Lower lobe of right lung (tissue), 2 donors: ENCODE measurements at regions not wholly inside any gene's neighbourhood (a gene's known extent, or its start where the extent isn't known, plus 50 kb on each side); places are given as distances from the start of the nearest gene placed in this dataset.
A peak's percentile ranks its signal among the peaks of the same experiment; 100 is the strongest.

ENCODE experiments used
- ATAC-seq, 2 donors: fragments of 200-7000 bp; cut with Tn5 transposase; one replicate each; pipeline ENCODE4 v1.9.1; 2020 to 2022; ENCODE audit warnings: mild to moderate bottlenecking in 2 of 2, moderate library complexity in 2 of 2
- DNase-seq: peaks from one replicate; pipeline ENCODE4 v3.0.0-alpha.2; 2020
- H3K27ac ChIP-seq: fragments of 200-600 bp; one replicate; pipeline ENCODE4 v1.8.0; 2022
- H3K27me3 ChIP-seq: fragments of 200-600 bp; one replicate; pipeline ENCODE4 v1.8.0; 2022; ENCODE audit warnings: low read depth
- H3K36me3 ChIP-seq: fragments of 200-600 bp; one replicate; pipeline ENCODE4 v1.8.0; 2022; ENCODE audit warnings: mild to moderate bottlenecking
- H3K4me1 ChIP-seq: fragments of 200-600 bp; one replicate; pipeline ENCODE4 v1.8.0; 2022
- H3K4me3 ChIP-seq: fragments of 200-600 bp; one replicate; pipeline ENCODE4 v1.8.0; 2022; ENCODE audit warnings: mild to moderate bottlenecking
- H3K9me3 ChIP-seq: fragments of 200-600 bp; one replicate; pipeline ENCODE4 v1.8.0; 2022
- CTCF ChIP-seq: fragments of 200-600 bp; IDR thresholded peaks from one replicate; pipeline ENCODE4 v1.8.0; 2022; ENCODE audit warnings: antibody characterized with exemption, mild to moderate bottlenecking
- intact Hi-C: fragments of 100-400 bp; cut with DNase I; formaldehyde crosslinking; loops from one replicate; pipeline ENCODE4 v1.11.0; 2022
- donor health status: DM: no; HTN: yes; CAD: no; lungs with severe emphysema.

GRCh38 chr6:71466362-71466761, 177.8 kb downstream of the OGFRL1 start:
- H3K4me3 ChIP-seq, result no peak overlapping the region
- H3K4me1 ChIP-seq, result no peaks in the 10 kb centered on the region
- intact Hi-C loops, result no loop called here
- no peak for TF ChIP-seq CTCF
- H3K27ac ChIP-seq, result no peak overlapping the region
- no peaks in the 10 kb centered on the region for H3K36me3 ChIP-seq
- H3K27me3 ChIP-seq, result no peaks in the 10 kb centered on the region
- ATAC-seq, result no peak
- DNase-seq, result no peak
- no peaks in the 10 kb centered on the region for H3K9me3 ChIP-seq

DNA sequence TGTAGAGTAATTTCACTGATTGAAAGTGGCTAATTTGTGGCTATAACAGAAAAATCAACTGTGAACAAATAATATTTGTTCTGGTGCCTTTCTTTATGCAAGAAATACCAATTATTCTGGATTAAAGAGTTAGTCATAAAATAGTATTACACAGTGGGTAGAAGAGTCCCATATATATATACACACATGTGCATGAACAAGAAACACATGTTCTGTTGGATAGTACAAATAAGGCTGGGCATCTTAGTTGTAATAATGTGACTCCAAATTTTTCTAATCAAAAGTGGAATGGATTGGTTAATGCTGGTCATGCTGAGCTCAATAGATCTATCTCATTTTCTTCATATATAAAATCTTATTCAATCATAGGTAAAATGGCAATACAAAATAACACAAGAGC, 179.4 kb downstream of the OGFRL1 start:
- H3K9me3 ChIP-seq, result no peaks in the 10 kb centered on the region
- no peaks in the 10 kb centered on the region for H3K27me3 ChIP-seq
- DNase-seq, result no peak
- TF ChIP-seq CTCF, result no peak
- no peaks in the 10 kb centered on the region for H3K36me3 ChIP-seq
- no peak overlapping the region for H3K27ac ChIP-seq
- H3K4me1 ChIP-seq, result no peaks in the 10 kb centered on the region
- intact Hi-C loops, result no loop called here
- no peak overlapping the region for H3K4me3 ChIP-seq
- ATAC-seq, result no peak

- H3K4me3 ChIP-seq, result no peak overlapping the region
- H3K27me3 ChIP-seq, result no peaks in the 10 kb centered on the region
- H3K4me1 ChIP-seq, result no peaks in the 10 kb centered on the region
- peak; percentile 60 to 75 for ATAC-seq
- no peak for TF ChIP-seq CTCF
- no peaks in the 10 kb centered on the region for H3K9me3 ChIP-seq
- no peak for DNase-seq
- intact Hi-C loops, result no loop called here
- H3K36me3 ChIP-seq, result no peaks in the 10 kb centered on the region
- H3K27ac ChIP-seq, result peak overlapping the region; percentile 59
These were observed 180.5 kb downstream of the OGFRL1 start for GRCh38 chr6:71468841-71469700.

DNA sequence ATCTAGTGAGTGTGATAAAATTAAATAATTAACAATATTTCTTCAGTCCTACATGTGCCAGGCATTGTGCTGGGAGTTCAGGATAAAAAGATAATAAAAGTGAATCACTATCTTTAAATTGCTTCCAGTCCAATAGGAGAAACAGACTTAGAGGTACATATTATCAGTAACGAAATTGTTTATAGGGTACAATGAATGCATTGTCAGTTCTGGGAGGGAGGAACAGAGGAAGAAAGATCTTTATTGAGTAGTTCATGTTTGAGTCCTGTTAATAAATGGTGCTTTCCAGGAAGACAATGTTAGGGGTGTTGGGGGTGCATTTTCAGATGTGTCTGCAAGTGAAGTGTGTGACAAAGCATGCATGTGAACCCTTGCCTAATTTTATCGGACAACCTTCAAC, 183.1 kb downstream of the OGFRL1 start:
- Histone ChIP-seq H3K4me1 (no peaks in the 10 kb centered on the region), H3K27me3 (no peaks in the 10 kb centered on the region), H3K4me3 (no peak overlapping the region), H3K36me3 (no peaks in the 10 kb centered on the region), H3K9me3 (no peaks in the 10 kb centered on the region), H3K27ac (no peak overlapping the region)
- TF ChIP-seq CTCF, result no peak
- intact Hi-C loops, result no loop called here
- no peak for DNase-seq
- ATAC-seq, result no peak

GRCh38 chr6:71473926-71474325, 185.3 kb downstream of the OGFRL1 start:
- Histone ChIP-seq H3K27me3 (no peaks in the 10 kb centered on the region), H3K27ac (no peak overlapping the region), H3K36me3 (no peaks in the 10 kb centered on the region), H3K4me1 (peaks cover 15% of the 10 kb centered on the region), H3K9me3 (no peaks in the 10 kb centered on the region), H3K4me3 (no peak overlapping the region)
- no peak for TF ChIP-seq CTCF
- peak; percentile 60 for DNase-seq
- peak; percentile 80 to 82 for ATAC-seq
- intact Hi-C loops, result no loop called here
